ENCODE measurements at regions not wholly inside any gene's neighbourhood (a gene's known extent, or its start where the extent isn't known, plus 50 kb on each side); places are given as distances from the start of the nearest gene placed in this dataset.

DNA sequence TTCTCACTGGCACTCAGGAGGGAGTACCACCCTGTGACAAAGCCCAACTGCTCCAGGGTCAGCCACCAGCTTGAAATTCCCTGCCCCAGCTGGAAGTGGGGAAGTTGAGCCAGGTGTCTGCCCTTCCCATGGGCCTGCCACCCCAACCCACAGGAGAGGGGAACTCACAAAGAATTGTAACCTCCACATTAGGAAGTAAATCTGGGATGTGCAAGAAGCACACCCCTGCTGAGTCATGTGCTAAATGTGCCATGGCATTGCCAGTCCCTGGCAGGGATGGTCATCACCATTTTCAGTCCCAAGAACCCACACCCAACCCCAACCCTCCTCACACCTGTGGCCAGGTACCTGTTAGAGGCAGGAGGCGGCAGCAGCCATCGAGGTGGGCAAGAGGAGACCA, 165.2 kb upstream of the THBS1 start:
- Histone ChIP-seq H3K4me2 (ENCODE audit: insufficient read depth, low read length) (no peak overlapping the region), H3K27me3 (ENCODE audit: control insufficient read depth in 2 of 2, insufficient read depth in 2 of 2, low read length in 2 of 2) (no peaks in the 10 kb centered on the region), H3K4me1 (ENCODE audit: control insufficient read depth, extremely low read depth, insufficient read depth, low read length) (no peaks in the 10 kb centered on the region), H3K9me1 (replicated peaks; ENCODE audit: control insufficient read depth, extremely low read depth, insufficient read depth, low read length) (no peaks in the 10 kb centered on the region), H3K9me3 (replicated peaks; ENCODE audit: control insufficient read depth, insufficient read depth, low read length) (no peaks in the 10 kb centered on the region), H3K9ac (replicated peaks; ENCODE audit: extremely low read depth, insufficient read depth, low read length) (no peak overlapping the region), H3K36me3 (ENCODE audit: control insufficient read depth in 2 of 2, extremely low read depth in 1 of 2, insufficient read depth in 2 of 2, low read length in 2 of 2) (no peaks in the 10 kb centered on the region), H2AFZ (ENCODE audit: low read depth, low read length) (no peak overlapping the region), H3K79me2 (ENCODE audit: control insufficient read depth, insufficient read depth, low read length) (no peaks in the 10 kb centered on the region), H3K27ac (ENCODE audit: insufficient read depth, low read depth, low read length) (no peak overlapping the region), H4K20me1 (replicated peaks; ENCODE audit: control insufficient read depth, extremely low read depth, insufficient read depth, low read length) (no peaks in the 10 kb centered on the region), H3K4me3 (replicated peaks in 1 of 3; ENCODE audit: insufficient read depth in 1 of 3, low read depth in 1 of 3, low read length in 3 of 3) (no peak overlapping the region)
- TF ChIP-seq, protein P1, sequence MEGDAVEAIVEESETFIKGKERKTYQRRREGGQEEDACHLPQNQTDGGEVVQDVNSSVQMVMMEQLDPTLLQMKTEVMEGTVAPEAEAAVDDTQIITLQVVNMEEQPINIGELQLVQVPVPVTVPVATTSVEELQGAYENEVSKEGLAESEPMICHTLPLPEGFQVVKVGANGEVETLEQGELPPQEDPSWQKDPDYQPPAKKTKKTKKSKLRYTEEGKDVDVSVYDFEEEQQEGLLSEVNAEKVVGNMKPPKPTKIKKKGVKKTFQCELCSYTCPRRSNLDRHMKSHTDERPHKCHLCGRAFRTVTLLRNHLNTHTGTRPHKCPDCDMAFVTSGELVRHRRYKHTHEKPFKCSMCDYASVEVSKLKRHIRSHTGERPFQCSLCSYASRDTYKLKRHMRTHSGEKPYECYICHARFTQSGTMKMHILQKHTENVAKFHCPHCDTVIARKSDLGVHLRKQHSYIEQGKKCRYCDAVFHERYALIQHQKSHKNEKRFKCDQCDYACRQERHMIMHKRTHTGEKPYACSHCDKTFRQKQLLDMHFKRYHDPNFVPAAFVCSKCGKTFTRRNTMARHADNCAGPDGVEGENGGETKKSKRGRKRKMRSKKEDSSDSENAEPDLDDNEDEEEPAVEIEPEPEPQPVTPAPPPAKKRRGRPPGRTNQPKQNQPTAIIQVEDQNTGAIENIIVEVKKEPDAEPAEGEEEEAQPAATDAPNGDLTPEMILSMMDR (IDR thresholded peaks at IDR 0.05; ENCODE audit: extremely low read depth in 1 of 2, insufficient read depth in 1 of 2, low read depth in 1 of 2, low read length in 2 of 2), result no peak
- TF ChIP-seq, protein P2, sequence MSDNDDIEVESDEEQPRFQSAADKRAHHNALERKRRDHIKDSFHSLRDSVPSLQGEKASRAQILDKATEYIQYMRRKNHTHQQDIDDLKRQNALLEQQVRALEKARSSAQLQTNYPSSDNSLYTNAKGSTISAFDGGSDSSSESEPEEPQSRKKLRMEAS (IDR thresholded peaks at IDR 0.05; ENCODE audit: insufficient read depth, insufficient read length), result no peak
- no peak for TF ChIP-seq JUN (IDR thresholded peaks at IDR 0.05; ENCODE audit: borderline replicate concordance, insufficient read depth, insufficient read length, low read depth)
- TF ChIP-seq MYC (IDR thresholded peaks at IDR 0.05; ENCODE audit: low read depth, low read length), result no peak
- TF ChIP-seq EZH2 (IDR thresholded peaks at IDR 0.05; ENCODE audit: borderline replicate concordance, low read depth, low read length, severe bottlenecking), result no peak
- TF ChIP-seq FOS (IDR thresholded peaks at IDR 0.05; ENCODE audit: borderline replicate concordance, insufficient read depth, low read length), result no peak
- no peak for TF ChIP-seq GATA2 (IDR thresholded peaks at IDR 0.05; ENCODE audit: insufficient read depth, insufficient read length, low read depth, low read length)
- TF ChIP-seq POLR2AphosphoS5 (IDR thresholded peaks at IDR 0.05; ENCODE audit: insufficient read depth, low read depth, low read length), result no peak
- TF ChIP-seq POLR2A (IDR thresholded peaks at IDR 0.05; ENCODE audit: low read depth, low read length), result no peak
- DNase-seq (ENCODE audit: low read depth, low spot score) (no peak), FAIRE-seq (no peak)
- ChIA-PET CTCF (interaction anchor here (1.4 kb wide), 1 partner anchor 12 kb away, joined by 3 read pairs; no protein-coding TSS in a partner anchor), POLR2A (no interaction called here)
- dilution Hi-C loops (cut with MboI; ENCODE audit: extremely low pct_ligation_motif_present, low sequenced_read_pairs), result no loop called here
- BruUV-seq (replicated peaks), result no TSS peak
- intact Hi-C loops (cut with micrococcal nuclease), result no loop called here

All from endothelial cell of umbilical vein (primary cell).